ENCODE measurements at regions not wholly inside any gene's neighbourhood (a gene's known extent, or its start where the extent isn't known, plus 50 kb on each side); places are given as distances from the start of the nearest gene placed in this dataset.

DNA sequence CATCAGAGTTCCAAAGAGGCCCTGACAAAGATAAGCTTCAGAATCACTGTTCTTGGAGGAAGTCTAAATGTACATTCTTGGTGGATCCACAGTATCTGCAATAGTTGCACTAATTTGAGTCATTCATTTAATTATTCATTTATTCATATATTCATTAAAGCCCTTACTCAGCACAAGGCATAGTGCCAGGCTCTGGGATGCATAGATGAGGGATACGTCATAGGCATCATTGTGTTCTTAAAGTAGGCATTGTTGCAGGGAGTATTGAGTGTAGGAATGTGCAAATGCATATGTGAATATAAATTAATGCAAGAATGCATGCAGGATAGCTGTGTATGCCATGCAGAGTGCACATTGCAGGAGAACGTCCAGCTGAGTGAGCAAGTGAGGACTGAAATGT, 100.7 kb downstream of the DRD1 start:
- H3K23ac ChIP-seq (ENCODE audit: low read length), result no peak overlapping the region
- H4K91ac ChIP-seq (ENCODE audit: low read depth, low read length), result no peak overlapping the region
- H3K9ac ChIP-seq (ENCODE audit: low read length), result no peak overlapping the region
- no peak overlapping the region for H3K27ac ChIP-seq (ENCODE audit: low read depth, low read length)
- H2BK12ac ChIP-seq (ENCODE audit: low read length), result no peak overlapping the region
- no peak for DNase-seq
- no peak overlapping the region for H4K8ac ChIP-seq (ENCODE audit: low read depth, low read length)
- no peak overlapping the region for H3K14ac ChIP-seq (ENCODE audit: low read length)
- no peak overlapping the region for H3K4me3 ChIP-seq (ENCODE audit: low read depth, low read length)
- H3K79me1 ChIP-seq (ENCODE audit: low read length), result peaks cover 4% of the 10 kb centered on the region
- H3K4me1 ChIP-seq (ENCODE audit: control insufficient read depth in 1 of 2, insufficient read depth in 2 of 2, low read length in 2 of 2), result peaks cover 2 to 4% of the 10 kb centered on the region in 2 experiments
- no peaks in the 10 kb centered on the region for H3K27me3 ChIP-seq (ENCODE audit: insufficient read depth, low read length)
- no CpG with 5 or more reads among the region's 2 CpGs for WGBS (ENCODE audit: extremely low coverage, insufficient coverage, insufficient read length)
- peaks cover 2% of the 10 kb centered on the region for H3K9me3 ChIP-seq (ENCODE audit: insufficient read depth, low read depth, low read length)
- no peak overlapping the region for H4K12ac ChIP-seq (ENCODE audit: low read depth, low read length)
- no peak overlapping the region for H2BK120ac ChIP-seq (ENCODE audit: insufficient read depth, low read length, poor library complexity)
- H2AK5ac ChIP-seq (ENCODE audit: low read length), result no peak overlapping the region
- H3K4ac ChIP-seq (ENCODE audit: low read depth, low read length), result no peak overlapping the region
- no peaks in the 10 kb centered on the region for H3K36me3 ChIP-seq (ENCODE audit: control insufficient read depth in 1 of 2, insufficient read depth in 2 of 2, low read length in 2 of 2)
- no peak overlapping the region for H3K18ac ChIP-seq (ENCODE audit: low read length)
- H3K79me2 ChIP-seq (ENCODE audit: control insufficient read depth, insufficient read depth, low read length, poor library complexity), result no peaks in the 10 kb centered on the region
- H2AFZ ChIP-seq (ENCODE audit: insufficient read depth, low read length, poor library complexity), result no peak overlapping the region
- H3K4me2 ChIP-seq (ENCODE audit: low read length), result no peak overlapping the region
- H2BK5ac ChIP-seq (ENCODE audit: low read depth, low read length, poor library complexity), result no peak overlapping the region

DNA sequence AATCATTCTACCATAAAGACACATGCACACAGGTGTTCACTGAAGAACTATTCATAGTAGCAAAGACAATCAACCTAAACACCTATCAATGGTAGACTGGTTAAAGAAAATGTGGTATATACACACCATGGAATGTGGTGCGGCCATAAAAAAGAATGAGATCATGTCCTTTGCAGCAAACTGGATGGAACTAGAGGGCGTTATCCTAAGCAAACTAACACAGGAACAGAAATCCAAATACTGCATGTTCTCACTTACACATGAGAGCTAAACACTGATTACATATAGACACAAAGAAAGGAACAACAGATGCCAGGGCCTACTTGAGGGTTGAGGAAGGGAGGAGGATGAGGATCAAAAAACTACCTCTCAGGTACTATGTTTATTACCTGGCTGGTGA, 103.8 kb downstream of the DRD1 start:
- Histone ChIP-seq H3K4me3 (ENCODE audit: low read depth, low read length) (no peak overlapping the region), H2BK120ac (ENCODE audit: insufficient read depth, low read length, poor library complexity) (no peak overlapping the region), H2BK12ac (ENCODE audit: low read length) (no peak overlapping the region), H3K4me1 (ENCODE audit: control insufficient read depth in 1 of 2, insufficient read depth in 2 of 2, low read length in 2 of 2) (peaks cover 2 to 4% of the 10 kb centered on the region in 2 experiments), H2AK5ac (ENCODE audit: low read length) (no peak overlapping the region), H3K4me2 (ENCODE audit: low read length) (no peak overlapping the region), H3K14ac (ENCODE audit: low read length) (no peak overlapping the region), H3K27ac (ENCODE audit: low read depth, low read length) (no peak overlapping the region), H3K23ac (ENCODE audit: low read length) (no peak overlapping the region), H3K4ac (ENCODE audit: low read depth, low read length) (no peak overlapping the region), H4K8ac (ENCODE audit: low read depth, low read length) (no peak overlapping the region), H3K18ac (ENCODE audit: low read length) (no peak overlapping the region), H3K9ac (ENCODE audit: low read length) (no peak overlapping the region), H4K12ac (ENCODE audit: low read depth, low read length) (no peak overlapping the region), H3K79me2 (ENCODE audit: control insufficient read depth, insufficient read depth, low read length, poor library complexity) (no peaks in the 10 kb centered on the region), H2BK5ac (ENCODE audit: low read depth, low read length, poor library complexity) (no peak overlapping the region), H4K91ac (ENCODE audit: low read depth, low read length) (no peak overlapping the region), H3K9me3 (ENCODE audit: insufficient read depth, low read depth, low read length) (peaks cover 2% of the 10 kb centered on the region), H3K36me3 (ENCODE audit: control insufficient read depth in 1 of 2, insufficient read depth in 2 of 2, low read length in 2 of 2) (no peaks in the 10 kb centered on the region), H3K27me3 (ENCODE audit: insufficient read depth, low read length) (no peaks in the 10 kb centered on the region), H3K79me1 (ENCODE audit: low read length) (peaks cover 4% of the 10 kb centered on the region), H2AFZ (ENCODE audit: insufficient read depth, low read length, poor library complexity) (no peak overlapping the region)
- WGBS (ENCODE audit: extremely low coverage, insufficient coverage, insufficient read length), result no CpG with 5 or more reads among the region's 2 CpGs
- no peak for DNase-seq

DNA sequence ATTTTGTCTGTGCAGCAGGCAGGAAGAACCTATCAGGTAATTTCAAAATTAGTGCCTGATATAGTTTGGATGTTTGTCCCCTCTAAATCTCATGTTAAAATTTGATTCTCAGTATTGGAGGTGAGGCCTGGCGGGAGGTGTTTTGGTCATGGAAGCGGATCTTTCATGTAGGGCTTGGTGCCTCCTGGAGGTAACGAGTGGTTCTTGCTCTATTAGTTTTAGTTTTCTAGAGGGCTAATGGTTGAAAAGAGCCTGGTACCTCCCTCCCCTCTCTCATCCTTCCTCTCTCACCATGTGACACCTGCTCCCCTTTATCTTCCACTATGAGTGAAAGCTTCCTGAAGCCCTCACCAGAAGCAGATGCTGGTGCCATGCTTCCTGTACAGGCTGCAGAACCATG, 106.3 kb downstream of the DRD1 start:
- H4K8ac ChIP-seq (ENCODE audit: low read depth, low read length), result no peak overlapping the region
- no peak overlapping the region for H3K9ac ChIP-seq (ENCODE audit: low read length)
- H3K4ac ChIP-seq (ENCODE audit: low read depth, low read length), result no peak overlapping the region
- H2AFZ ChIP-seq (ENCODE audit: insufficient read depth, low read length, poor library complexity), result no peak overlapping the region
- no peak overlapping the region for H2AK5ac ChIP-seq (ENCODE audit: low read length)
- no CpG with 5 or more reads among the region's 3 CpGs for WGBS (ENCODE audit: extremely low coverage, insufficient coverage, insufficient read length)
- H3K9me3 ChIP-seq (ENCODE audit: insufficient read depth, low read depth, low read length), result peaks cover 2% of the 10 kb centered on the region
- no peak overlapping the region for H4K91ac ChIP-seq (ENCODE audit: low read depth, low read length)
- no peaks in the 10 kb centered on the region for H3K36me3 ChIP-seq (ENCODE audit: control insufficient read depth in 1 of 2, insufficient read depth in 2 of 2, low read length in 2 of 2)
- H3K23ac ChIP-seq (ENCODE audit: low read length), result no peak overlapping the region
- H3K4me3 ChIP-seq (ENCODE audit: low read depth, low read length), result no peak overlapping the region
- H3K14ac ChIP-seq (ENCODE audit: low read length), result no peak overlapping the region
- no peak overlapping the region for H3K4me2 ChIP-seq (ENCODE audit: low read length)
- no peak overlapping the region for H2BK12ac ChIP-seq (ENCODE audit: low read length)
- H2BK5ac ChIP-seq (ENCODE audit: low read depth, low read length, poor library complexity), result no peak overlapping the region
- H2BK120ac ChIP-seq (ENCODE audit: insufficient read depth, low read length, poor library complexity), result no peak overlapping the region
- H3K4me1 ChIP-seq (ENCODE audit: control insufficient read depth in 1 of 2, insufficient read depth in 2 of 2, low read length in 2 of 2), result no peaks in the 10 kb centered on the region
- no peak overlapping the region for H4K12ac ChIP-seq (ENCODE audit: low read depth, low read length)
- H3K18ac ChIP-seq (ENCODE audit: low read length), result no peak overlapping the region
- H3K79me1 ChIP-seq (ENCODE audit: low read length), result no peaks in the 10 kb centered on the region
- H3K27me3 ChIP-seq (ENCODE audit: insufficient read depth, low read length), result no peaks in the 10 kb centered on the region
- no peak overlapping the region for H3K27ac ChIP-seq (ENCODE audit: low read depth, low read length)
- no peak for DNase-seq
- no peaks in the 10 kb centered on the region for H3K79me2 ChIP-seq (ENCODE audit: control insufficient read depth, insufficient read depth, low read length, poor library complexity)

DNA sequence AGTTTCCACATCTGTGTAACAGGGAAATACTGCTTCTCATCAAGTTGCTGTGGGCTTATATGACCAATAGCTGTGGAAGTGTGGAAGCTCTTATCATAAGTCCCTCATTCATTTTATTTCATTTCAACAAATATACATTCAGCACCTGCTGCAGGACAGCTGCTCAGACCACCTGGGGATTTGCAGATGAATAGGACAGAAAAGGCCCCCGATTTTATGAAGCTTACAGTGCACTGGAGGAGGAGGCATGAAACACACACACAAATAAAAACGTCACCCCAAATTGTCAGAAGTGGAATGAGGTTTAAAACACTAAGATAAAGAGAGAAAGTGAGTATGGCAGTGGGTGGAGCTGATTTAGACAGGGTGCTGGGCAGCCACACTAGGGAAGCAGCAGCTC, 107.2 kb downstream of the DRD1 start:
- no peak for DNase-seq
- no peaks in the 10 kb centered on the region for H3K79me2 ChIP-seq (ENCODE audit: control insufficient read depth, insufficient read depth, low read length, poor library complexity)
- no peak overlapping the region for H2AFZ ChIP-seq (ENCODE audit: insufficient read depth, low read length, poor library complexity)
- H3K36me3 ChIP-seq (ENCODE audit: control insufficient read depth in 1 of 2, insufficient read depth in 2 of 2, low read length in 2 of 2), result no peaks in the 10 kb centered on the region
- no peak overlapping the region for H2BK12ac ChIP-seq (ENCODE audit: low read length)
- no peak overlapping the region for H4K12ac ChIP-seq (ENCODE audit: low read depth, low read length)
- H3K27me3 ChIP-seq (ENCODE audit: insufficient read depth, low read length), result no peaks in the 10 kb centered on the region
- H3K23ac ChIP-seq (ENCODE audit: low read length), result no peak overlapping the region
- H2BK5ac ChIP-seq (ENCODE audit: low read depth, low read length, poor library complexity), result no peak overlapping the region
- H3K18ac ChIP-seq (ENCODE audit: low read length), result no peak overlapping the region
- H2AK5ac ChIP-seq (ENCODE audit: low read length), result no peak overlapping the region
- no peak overlapping the region for H2BK120ac ChIP-seq (ENCODE audit: insufficient read depth, low read length, poor library complexity)
- no peak overlapping the region for H3K27ac ChIP-seq (ENCODE audit: low read depth, low read length)
- H4K91ac ChIP-seq (ENCODE audit: low read depth, low read length), result no peak overlapping the region
- H3K9me3 ChIP-seq (ENCODE audit: insufficient read depth, low read depth, low read length), result peaks cover 2% of the 10 kb centered on the region
- H3K4me2 ChIP-seq (ENCODE audit: low read length), result no peak overlapping the region
- H4K8ac ChIP-seq (ENCODE audit: low read depth, low read length), result no peak overlapping the region
- no CpG with 5 or more reads among the region's 2 CpGs for WGBS (ENCODE audit: extremely low coverage, insufficient coverage, insufficient read length)
- no peak overlapping the region for H3K9ac ChIP-seq (ENCODE audit: low read length)
- H3K4me1 ChIP-seq (ENCODE audit: control insufficient read depth in 1 of 2, insufficient read depth in 2 of 2, low read length in 2 of 2), result no peaks in the 10 kb centered on the region
- no peak overlapping the region for H3K4ac ChIP-seq (ENCODE audit: low read depth, low read length)
- H3K4me3 ChIP-seq (ENCODE audit: low read depth, low read length), result no peak overlapping the region
- no peak overlapping the region for H3K14ac ChIP-seq (ENCODE audit: low read length)
- H3K79me1 ChIP-seq (ENCODE audit: low read length), result no peaks in the 10 kb centered on the region
